Thoracic aorta (tissue), 2 donors: ENCODE measurements at regions not wholly inside any gene's neighbourhood (a gene's known extent, or its start where the extent isn't known, plus 50 kb on each side); places are given as distances from the start of the nearest gene placed in this dataset.

ENCODE experiments used
- ATAC-seq: fragments of 150-250 bp; one replicate; pipeline ENCODE4 v1.8.0; 2017; ENCODE audit warnings: low read depth; ENCODE audit not compliant: insufficient number of reproducible peaks, low FRiP score
- DNase-seq: peaks from one replicate; pipeline ENCODE4 v3.0.0-alpha.2; 2020; ENCODE audit warnings: low spot score
- H3K27ac ChIP-seq, 2 donors: fragments of 200-600 bp; sonication (generic); 1 replicate in 1 of 2; 2 replicates in 1 of 2; pipeline ENCODE4 v1.5.1; 2016; ENCODE audit warnings: mild to moderate bottlenecking in 2 of 2, moderate library complexity in 2 of 2
- H3K27me3 ChIP-seq: fragments of 200-600 bp; sonication (generic); replicated peaks from 2 replicates; pipeline ENCODE4 v1.6.0; 2016; ENCODE audit warnings: mild to moderate bottlenecking; ENCODE audit not compliant: insufficient read depth
- H3K36me3 ChIP-seq: fragments of 200-600 bp; sonication (generic); one replicate; pipeline ENCODE4 v1.5.1; 2016
- H3K4me1 ChIP-seq, 2 donors: fragments of 200-600 bp; sonication (generic); 1 replicate in 1 of 2; 2 replicates in 1 of 2; pipeline versions ENCODE4 v1.5.1 to v1.6.0; 2016; ENCODE audit warnings: low read depth in 2 of 2, mild to moderate bottlenecking in 1 of 2; ENCODE audit not compliant: control insufficient read depth in 1 of 2
- H3K4me3 ChIP-seq: fragments of 200-600 bp; sonication (generic); 2 replicates; pipeline ENCODE4 v1.5.1; 2016; ENCODE audit warnings: mild to moderate bottlenecking
- H3K9me3 ChIP-seq: fragments of 200-600 bp; sonication (generic); 2 replicates; pipeline ENCODE4 v1.5.1; 2016
- TF ChIP-seq, protein P1 (sequence below): fragments of 200-600 bp; sonication (generic); IDR thresholded peaks from one replicate; pipeline ENCODE4 v1.5.1; 2019; ENCODE audit warnings: antibody characterized with exemption

GRCh38 chr3:34068505-34068904, 270.1 kb downstream of the PDCD6IP start:
- Histone ChIP-seq H3K4me1 (peaks cover 0 to 9% of the 10 kb centered on the region in 2 donors), H3K27ac (no peak overlapping the region), H3K27me3 (no peaks in the 10 kb centered on the region), H3K4me3 (no peak overlapping the region), H3K9me3 (no peaks in the 10 kb centered on the region), H3K36me3 (no peaks in the 10 kb centered on the region)
- TF ChIP-seq, protein P1, sequence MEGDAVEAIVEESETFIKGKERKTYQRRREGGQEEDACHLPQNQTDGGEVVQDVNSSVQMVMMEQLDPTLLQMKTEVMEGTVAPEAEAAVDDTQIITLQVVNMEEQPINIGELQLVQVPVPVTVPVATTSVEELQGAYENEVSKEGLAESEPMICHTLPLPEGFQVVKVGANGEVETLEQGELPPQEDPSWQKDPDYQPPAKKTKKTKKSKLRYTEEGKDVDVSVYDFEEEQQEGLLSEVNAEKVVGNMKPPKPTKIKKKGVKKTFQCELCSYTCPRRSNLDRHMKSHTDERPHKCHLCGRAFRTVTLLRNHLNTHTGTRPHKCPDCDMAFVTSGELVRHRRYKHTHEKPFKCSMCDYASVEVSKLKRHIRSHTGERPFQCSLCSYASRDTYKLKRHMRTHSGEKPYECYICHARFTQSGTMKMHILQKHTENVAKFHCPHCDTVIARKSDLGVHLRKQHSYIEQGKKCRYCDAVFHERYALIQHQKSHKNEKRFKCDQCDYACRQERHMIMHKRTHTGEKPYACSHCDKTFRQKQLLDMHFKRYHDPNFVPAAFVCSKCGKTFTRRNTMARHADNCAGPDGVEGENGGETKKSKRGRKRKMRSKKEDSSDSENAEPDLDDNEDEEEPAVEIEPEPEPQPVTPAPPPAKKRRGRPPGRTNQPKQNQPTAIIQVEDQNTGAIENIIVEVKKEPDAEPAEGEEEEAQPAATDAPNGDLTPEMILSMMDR = no peak
- ATAC-seq = no peak
- DNase-seq = no peak

GRCh38 chr3:34070831-34071585, 272.6 kb downstream of the PDCD6IP start:
- H3K9me3 ChIP-seq = no peaks in the 10 kb centered on the region
- no peak overlapping the region for H3K27ac ChIP-seq
- no peaks in the 10 kb centered on the region for H3K36me3 ChIP-seq
- ATAC-seq = no peak
- no peak for DNase-seq
- H3K4me3 ChIP-seq = no peak overlapping the region
- H3K4me1 ChIP-seq = peaks cover 0 to 9% of the 10 kb centered on the region in 2 donors
- H3K27me3 ChIP-seq = no peaks in the 10 kb centered on the region
- TF ChIP-seq, protein P1 = no peak

DNA sequence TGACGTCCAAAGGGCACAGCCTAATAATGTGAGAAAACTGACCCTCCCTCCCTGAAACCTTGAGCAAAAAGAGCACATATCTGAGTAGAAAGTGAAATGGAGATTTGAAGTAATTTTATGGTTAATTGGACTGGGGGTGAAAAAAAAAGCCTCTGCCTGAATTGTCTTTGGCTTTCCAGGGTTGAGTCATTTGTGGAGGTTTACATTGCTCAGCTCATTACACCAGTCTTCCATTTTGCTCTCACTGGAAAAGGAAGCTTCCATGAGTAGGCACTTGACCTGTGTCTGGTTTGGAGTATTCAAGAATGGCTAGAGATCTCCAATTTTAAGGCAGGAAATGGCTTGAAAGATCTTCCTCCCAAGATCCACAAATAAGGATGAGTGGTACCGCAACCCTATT, 273.9 kb downstream of the PDCD6IP start:
- no peak for DNase-seq
- no peak for ATAC-seq
- no peak overlapping the region for H3K4me3 ChIP-seq
- H3K36me3 ChIP-seq = no peaks in the 10 kb centered on the region
- H3K9me3 ChIP-seq = no peaks in the 10 kb centered on the region
- no peak overlapping the region for H3K27ac ChIP-seq
- TF ChIP-seq, protein P1 = no peak
- H3K27me3 ChIP-seq = no peaks in the 10 kb centered on the region
- peaks cover 0 to 5% of the 10 kb centered on the region in 2 donors for H3K4me1 ChIP-seq

DNA sequence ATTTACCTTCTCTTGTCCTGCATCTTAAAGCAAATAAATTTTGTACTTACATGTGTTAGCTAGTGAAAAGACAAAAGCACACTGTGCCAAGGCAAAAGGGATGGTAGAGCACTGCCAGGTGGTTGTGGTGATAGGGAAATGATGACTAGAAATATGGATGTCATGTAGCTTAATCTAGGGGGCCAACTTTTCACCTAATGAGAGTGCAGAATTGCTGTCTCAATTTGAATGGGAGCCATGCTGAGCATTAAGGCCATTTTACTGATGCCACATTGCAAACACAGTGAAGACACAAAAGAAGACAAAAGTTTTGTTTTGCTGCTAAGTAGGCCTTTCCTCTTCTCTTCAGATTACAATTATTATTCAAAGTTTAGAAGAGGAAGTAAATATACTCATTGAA, 274.7 kb downstream of the PDCD6IP start:
- Histone ChIP-seq H3K27me3 (no peaks in the 10 kb centered on the region), H3K4me1 (no peaks in the 10 kb centered on the region), H3K27ac (no peak overlapping the region), H3K9me3 (no peaks in the 10 kb centered on the region), H3K4me3 (no peak overlapping the region), H3K36me3 (no peaks in the 10 kb centered on the region)
- TF ChIP-seq, protein P1 = no peak
- ATAC-seq (no peak), DNase-seq (no peak)

- Histone ChIP-seq H3K4me3 (no peak overlapping the region), H3K36me3 (no peaks in the 10 kb centered on the region), H3K27me3 (no peaks in the 10 kb centered on the region), H3K27ac (no peak overlapping the region), H3K4me1 (no peaks in the 10 kb centered on the region), H3K9me3 (no peaks in the 10 kb centered on the region)
- TF ChIP-seq, protein P1 = no peak
- ATAC-seq (no peak), DNase-seq (no peak)
Measured at GRCh38 chr3:34073961-34074360, 275.5 kb downstream of the PDCD6IP start.
